ENCODE measurements at regions not wholly inside any gene's neighbourhood (a gene's known extent, or its start where the extent isn't known, plus 50 kb on each side); places are given as distances from the start of the nearest gene placed in this dataset.
A peak's percentile ranks its signal among the peaks of the same experiment; 100 is the strongest.
"Not testable (repeated sequence)": the region's sequence is repeated elsewhere in the genome, so short reads cannot be mapped to it uniquely, and the experiment has no call there.

- H3K4me3 ChIP-seq: no peak overlapping the region
- H3K4me1 ChIP-seq (replicated peaks in 1 of 2): no peaks in the 10 kb centered on the region
- peak in 4 of 8 experiments; percentile 29 to 90 (median 82) for ATAC-seq (replicated peaks in 6 of 8)
- WGBS, 10 experiments: 3 to 100% (median 60%) methylated on average over 1 to 7 of the region's 7 CpGs; no CpG with 5 or more reads in 1 of the 10 experiments
- in situ Hi-C loops (cut with MboI; ENCODE audit: low pct_unique_long_range_greater_than_20kb in 2 of 9, low sequenced_read_pairs in 9 of 9, unreplicated experiment in 9 of 9): loop anchor here in 6 of 9 experiments (10.0 to 25.0 kb wide), 3 partner anchors 215 to 390 kb away; partner anchors contain the start of genes CLDN11 (in 6 of the 6) and SLC7A14 (in 1 of the 6)
- H3K27ac ChIP-seq: no peak overlapping the region
These were observed 67.5 kb downstream of the RPL22L1 start for GRCh38 chr3:170802164-170803151.

GRCh38 chr3:170801597-170801996 is 68.4 kb downstream of the RPL22L1 start:
- H3K27ac ChIP-seq: no peak overlapping the region
- in situ Hi-C loops (cut with MboI; ENCODE audit: low pct_unique_long_range_greater_than_20kb in 2 of 9, low sequenced_read_pairs in 9 of 9, unreplicated experiment in 9 of 9): loop anchor here in 6 of 9 experiments (10.0 to 25.0 kb wide), 3 partner anchors 214 to 389 kb away; partner anchors contain the start of genes CLDN11 (in 6 of the 6) and SLC7A14 (in 1 of the 6)
- no peak for ATAC-seq (replicated peaks in 6 of 8)
- H3K4me3 ChIP-seq: no peak overlapping the region
- WGBS, 10 experiments: 75 to 100% (median 100%) methylated on average over 1 to 2 of the region's 3 CpGs; no CpG with 5 or more reads in 7 of the 10 experiments
- H3K4me1 ChIP-seq (replicated peaks in 1 of 2): no peaks in the 10 kb centered on the region

GRCh38 chr3:170800275-170800674 is 69.7 kb downstream of the RPL22L1 start:
- not testable (repeated sequence) for H3K4me1 ChIP-seq (replicated peaks in 1 of 2); H3K4me3 ChIP-seq; ATAC-seq (replicated peaks in 6 of 8); H3K27ac ChIP-seq
- WGBS, 10 experiments: 50 to 100% (median 92%) methylated on average over 1 to 4 of the region's 4 CpGs; no CpG with 5 or more reads in 2 of the 10 experiments
- in situ Hi-C loops (cut with MboI; ENCODE audit: low pct_unique_long_range_greater_than_20kb in 2 of 9, low sequenced_read_pairs in 9 of 9, unreplicated experiment in 9 of 9): loop anchor here in 6 of 9 experiments (10.0 to 25.0 kb wide), 3 partner anchors 213 to 388 kb away; partner anchors contain the start of genes CLDN11 (in 6 of the 6) and SLC7A14 (in 1 of the 6)

GRCh38 chr3:170799009-170799408 is 71.0 kb downstream of the RPL22L1 start:
- no peak overlapping the region for H3K4me3 ChIP-seq
- no peak for ATAC-seq (replicated peaks in 6 of 8)
- H3K27ac ChIP-seq: no peak overlapping the region
- in situ Hi-C loops (cut with MboI; ENCODE audit: low pct_unique_long_range_greater_than_20kb in 2 of 9, low sequenced_read_pairs in 9 of 9, unreplicated experiment in 9 of 9): no loop called here
- WGBS, 10 experiments: 68 to 94% (median 85%) methylated on average over 2 of the region's 2 CpGs; no CpG with 5 or more reads in 1 of the 10 experiments
- H3K4me1 ChIP-seq (replicated peaks in 1 of 2): no peaks in the 10 kb centered on the region

GRCh38 chr3:170797685-170798084 is 72.3 kb downstream of the RPL22L1 start:
- 65 to 100% (median 88%) methylated on average over 1 to 5 of the region's 5 CpGs; no CpG with 5 or more reads in 1 of the 10 experiments for WGBS, 10 experiments
- no peak overlapping the region for H3K27ac ChIP-seq
- H3K4me3 ChIP-seq: no peak overlapping the region
- no peak for ATAC-seq (replicated peaks in 6 of 8)
- H3K4me1 ChIP-seq (replicated peaks in 1 of 2): no peaks in the 10 kb centered on the region
- in situ Hi-C loops (cut with MboI; ENCODE audit: low pct_unique_long_range_greater_than_20kb in 2 of 9, low sequenced_read_pairs in 9 of 9, unreplicated experiment in 9 of 9): no loop called here

GRCh38 chr3:170792471-170792870 is 77.5 kb downstream of the RPL22L1 start:
- peak in 1 of 8 experiments; percentile 11 for ATAC-seq (replicated peaks in 6 of 8)
- Histone ChIP-seq H3K4me1 (replicated peaks in 1 of 2) (no peaks in the 10 kb centered on the region), H3K27ac (no peak overlapping the region), H3K4me3 (no peak overlapping the region)
- 63 to 100% (median 86%) methylated on average over 1 of the region's 1 CpG; no CpG with 5 or more reads in 5 of the 10 experiments for WGBS, 10 experiments
- in situ Hi-C loops (cut with MboI; ENCODE audit: low pct_unique_long_range_greater_than_20kb in 2 of 9, low sequenced_read_pairs in 9 of 9, unreplicated experiment in 9 of 9): no loop called here

- Histone ChIP-seq H3K4me1 (replicated peaks in 1 of 2) (no peaks in the 10 kb centered on the region), H3K4me3 (no peak overlapping the region), H3K27ac (no peak overlapping the region)
- no peak for ATAC-seq (replicated peaks in 6 of 8)
- in situ Hi-C loops (cut with MboI; ENCODE audit: low pct_unique_long_range_greater_than_20kb in 2 of 9, low sequenced_read_pairs in 9 of 9, unreplicated experiment in 9 of 9): no loop called here
- 11 to 83% (median 52%) methylated on average over 1 of the region's 1 CpG; no CpG with 5 or more reads in 4 of the 10 experiments for WGBS, 10 experiments
These were observed 79.3 kb downstream of the RPL22L1 start for GRCh38 chr3:170790647-170791046.

- ATAC-seq (replicated peaks in 6 of 8): no peak
- in situ Hi-C loops (cut with MboI; ENCODE audit: low pct_unique_long_range_greater_than_20kb in 2 of 9, low sequenced_read_pairs in 9 of 9, unreplicated experiment in 9 of 9): no loop called here
- H3K4me1 ChIP-seq (replicated peaks in 1 of 2): no peaks in the 10 kb centered on the region
- H3K27ac ChIP-seq: no peak overlapping the region
- H3K4me3 ChIP-seq: no peak overlapping the region
- WGBS, 10 experiments: 75 to 100% (median 89%) methylated on average over 2 of the region's 2 CpGs; no CpG with 5 or more reads in 2 of the 10 experiments
These were observed 82.5 kb downstream of the RPL22L1 start for GRCh38 chr3:170787464-170787863.

- WGBS, 10 experiments: 71 to 100% (median 90%) methylated on average over 2 to 3 of the region's 3 CpGs; no CpG with 5 or more reads in 1 of the 10 experiments
- in situ Hi-C loops (cut with MboI; ENCODE audit: low pct_unique_long_range_greater_than_20kb in 2 of 9, low sequenced_read_pairs in 9 of 9, unreplicated experiment in 9 of 9): no loop called here
- no peak overlapping the region for H3K4me3 ChIP-seq
These were observed 84.5 kb downstream of the RPL22L1 start for GRCh38 chr3:170785454-170785853.

GRCh38 chr3:170784406-170784805 is 85.6 kb downstream of the RPL22L1 start:
- no peak overlapping the region for H3K4me3 ChIP-seq
- H3K4me1 ChIP-seq (replicated peaks in 1 of 2): no peaks in the 10 kb centered on the region
- no peak for ATAC-seq (replicated peaks in 6 of 8)
- WGBS, 10 experiments: 71 to 100% (median 87%) methylated on average over 1 to 2 of the region's 2 CpGs; no CpG with 5 or more reads in 2 of the 10 experiments
- in situ Hi-C loops (cut with MboI; ENCODE audit: low pct_unique_long_range_greater_than_20kb in 2 of 9, low sequenced_read_pairs in 9 of 9, unreplicated experiment in 9 of 9): no loop called here
- H3K27ac ChIP-seq: no peak overlapping the region

More at GRCh38 chr3:170785454-170785853, 84.5 kb downstream of the RPL22L1 start:
- Histone ChIP-seq H3K4me1 (replicated peaks in 1 of 2) (no peaks in the 10 kb centered on the region), H3K27ac (no peak overlapping the region)
- no peak for ATAC-seq (replicated peaks in 6 of 8)

- Histone ChIP-seq H3K4me3 (no peak overlapping the region), H3K4me1 (replicated peaks in 1 of 2) (no peaks in the 10 kb centered on the region), H3K27ac (no peak overlapping the region)
- in situ Hi-C loops (cut with MboI; ENCODE audit: low pct_unique_long_range_greater_than_20kb in 2 of 9, low sequenced_read_pairs in 9 of 9, unreplicated experiment in 9 of 9): no loop called here
- ATAC-seq (replicated peaks in 6 of 8): peak in 1 of 8 experiments; percentile 79
These were observed 89.0 kb downstream of the RPL22L1 start for GRCh38 chr3:170780955-170781354.

- ATAC-seq (replicated peaks in 6 of 8): no peak
- WGBS, 10 experiments: 0 to 100% (median 44%) methylated on average over 1 of the region's 1 CpG; no CpG with 5 or more reads in 2 of the 10 experiments
These were observed 89.5 kb downstream of the RPL22L1 start for GRCh38 chr3:170780471-170780870.

More at GRCh38 chr3:170780471-170780870, 89.5 kb downstream of the RPL22L1 start:
- H3K27ac ChIP-seq: no peak overlapping the region
- H3K4me3 ChIP-seq: no peak overlapping the region
- H3K4me1 ChIP-seq (replicated peaks in 1 of 2): no peaks in the 10 kb centered on the region
- in situ Hi-C loops (cut with MboI; ENCODE audit: low pct_unique_long_range_greater_than_20kb in 2 of 9, low sequenced_read_pairs in 9 of 9, unreplicated experiment in 9 of 9): no loop called here
